IMR-90 (cell line): ENCODE measurements at regions not wholly inside any gene's neighbourhood (a gene's known extent, or its start where the extent isn't known, plus 50 kb on each side); places are given as distances from the start of the nearest gene placed in this dataset.

ENCODE experiments used
- ATAC-seq: fragments of 200-7000 bp; cut with Tn5 transposase; 2 replicates; pipeline ENCODE4 v1.9.1; 2020; ENCODE audit warnings: low read depth, mild to moderate bottlenecking, moderate library complexity
- BruUV-seq: library from RNA; stranded (reverse); fragments of 400-500 nt; replicated peaks from 2 replicates; lab custom pipeline; 2021; lab: Mats Ljungman, UMichigan
- CTCF ChIA-PET: fragments of 300-600 bp; formaldehyde crosslinking; extraction: SDS; loops from one replicate; lab custom pipeline; 2021; ENCODE audit warnings: antibody characterized with exemption; lab: Yijun Ruan, JAX
- POLR2A ChIA-PET: fragments of 300-600 bp; sonication (Branson Sonifier 250); formaldehyde crosslinking; loops from one replicate; lab custom pipeline; 2022; ENCODE audit warnings: antibody characterized with exemption; ENCODE audit not compliant: unreplicated experiment; lab: Charles Lee
- DNase-seq: peaks from one replicate; pipeline ENCODE4 v3.0.0; 2013
- H2AFZ ChIP-seq: replicated peaks from 2 replicates; pipeline ENCODE3; 2013; ENCODE audit warnings: low read length, mild to moderate bottlenecking; ENCODE audit not compliant: poor library complexity
- H2AK5ac ChIP-seq: 2 replicates; pipeline ENCODE4 v1.6.1; 2013; ENCODE audit warnings: low read depth, low read length, inconsistent platforms
- H2AK9ac ChIP-seq: replicated peaks from 2 replicates; pipeline ENCODE3; 2013; ENCODE audit warnings: mild to moderate bottlenecking, low read depth, low read length, moderate library complexity; ENCODE audit not compliant: poor library complexity
- H2BK120ac ChIP-seq: 2 replicates; pipeline ENCODE4 v1.6.1; 2013; ENCODE audit warnings: low read depth, low read length, inconsistent platforms
- H2BK15ac ChIP-seq: 3 replicates; pipeline ENCODE4 v1.6.1; 2013; ENCODE audit warnings: low read depth, low read length, inconsistent platforms
- H2BK20ac ChIP-seq: 2 replicates; pipeline ENCODE4 v1.6.1; 2013; ENCODE audit warnings: low read depth, mild to moderate bottlenecking, inconsistent platforms, low read length, moderate library complexity
- H2BK5ac ChIP-seq: 2 replicates; pipeline ENCODE4 v1.6.1; 2013; ENCODE audit warnings: mild to moderate bottlenecking, low read depth, low read length, inconsistent platforms; ENCODE audit not compliant: poor library complexity, severe bottlenecking
- H3K14ac ChIP-seq: replicated peaks from 2 replicates; pipeline ENCODE4 v1.6.1; 2013; ENCODE audit warnings: low read depth, low read length, inconsistent platforms
- H3K18ac ChIP-seq: 2 replicates; pipeline ENCODE4 v1.6.1; 2013; ENCODE audit warnings: low read depth, low read length, control low read depth
- H3K23ac ChIP-seq: 2 replicates; pipeline ENCODE4 v1.6.1; 2013; ENCODE audit warnings: low read depth, low read length, inconsistent platforms
- H3K27ac ChIP-seq: 2 replicates; pipeline ENCODE4 v1.5.1; 2013; ENCODE audit warnings: mild to moderate bottlenecking, control low read depth, low read length; ENCODE audit not compliant: insufficient read depth
- H3K27me3 ChIP-seq: 2 replicates; pipeline ENCODE4 v1.6.1; 2013; ENCODE audit warnings: low read length; ENCODE audit not compliant: control insufficient read depth, insufficient read depth
- H3K36me3 ChIP-seq: 2 replicates; pipeline ENCODE4 v1.6.1; 2013; ENCODE audit warnings: low read length, mixed read lengths; ENCODE audit not compliant: control insufficient read depth, insufficient read depth
- H3K4ac ChIP-seq: 2 replicates; pipeline ENCODE4 v1.6.1; 2013; ENCODE audit warnings: low read depth, low read length, inconsistent platforms
- H3K4me1 ChIP-seq: 2 replicates; pipeline ENCODE4 v1.6.1; 2013; ENCODE audit warnings: low read length, mixed read lengths; ENCODE audit not compliant: control insufficient read depth, insufficient read depth
- H3K4me2 ChIP-seq: 2 replicates; pipeline ENCODE4 v1.6.1; 2013; ENCODE audit warnings: low read depth, mild to moderate bottlenecking, control low read depth, low read length, moderate library complexity
- H3K4me3 ChIP-seq: 2 replicates; pipeline ENCODE4 v1.5.1; 2013; ENCODE audit warnings: low read depth, mild to moderate bottlenecking, control low read depth, low read length, moderate library complexity; ENCODE audit not compliant: insufficient read depth
- H3K56ac ChIP-seq: 2 replicates; pipeline ENCODE4 v1.6.1; 2013; ENCODE audit warnings: low read length, inconsistent platforms; ENCODE audit not compliant: insufficient read depth; ENCODE audit errors: extremely low read depth
- H3K79me1 ChIP-seq, 2 experiments: 2 replicates each; pipeline ENCODE4 v1.6.1; 2013; ENCODE audit warnings: low read length in 2 of 2, inconsistent platforms in 1 of 2, low read depth in 1 of 2
- H3K9ac ChIP-seq: 2 replicates; pipeline ENCODE4 v1.6.1; 2013; ENCODE audit warnings: low read depth, low read length, control low read depth
- H3K9me1 ChIP-seq: 2 replicates; pipeline ENCODE4 v1.6.1; 2013; ENCODE audit warnings: low read length, inconsistent platforms; ENCODE audit not compliant: insufficient read depth
- H3K9me3 ChIP-seq: 2 replicates; pipeline ENCODE4 v1.6.1; 2013; ENCODE audit warnings: low read length; ENCODE audit not compliant: control insufficient read depth, insufficient read depth
- H4K20me1 ChIP-seq: 2 replicates; pipeline ENCODE4 v1.6.1; 2013; ENCODE audit warnings: low read length, inconsistent platforms; ENCODE audit not compliant: insufficient read depth
- H4K5ac ChIP-seq: 2 replicates; pipeline ENCODE4 v1.6.1; 2013; ENCODE audit warnings: mild to moderate bottlenecking, low read depth, low read length, control low read depth
- H4K8ac ChIP-seq, 2 experiments: 2 replicates each; pipeline ENCODE4 v1.6.1; 2013; ENCODE audit warnings: low read depth in 2 of 2, low read length in 2 of 2, control low read depth in 1 of 2, inconsistent platforms in 1 of 2
- H4K91ac ChIP-seq: 2 replicates; pipeline ENCODE4 v1.6.1; 2013; ENCODE audit warnings: low read depth, low read length, inconsistent platforms; ENCODE audit not compliant: insufficient read depth
- BHLHE40 ChIP-seq: fragments of 150-350 bp; IDR thresholded peaks from 2 replicates; pipeline ENCODE4 v1.6.1; 2016; ENCODE audit warnings: mild to moderate bottlenecking, low read depth, low read length
- CEBPB ChIP-seq: IDR thresholded peaks from 2 replicates; pipeline ENCODE4 v1.6.1; 2012; ENCODE audit warnings: low read depth, low read length, improper control_type of control experiment
- CHD1 ChIP-seq: IDR thresholded peaks from 2 replicates; pipeline ENCODE4 v1.6.1; 2012; ENCODE audit warnings: low read depth, low read length, improper control_type of control experiment
- CTCF ChIP-seq: conservative IDR thresholded peaks from 2 replicates; pipeline ENCODE4 v1.5.1; 2012; ENCODE audit warnings: mild to moderate bottlenecking, low read depth, low read length, improper control_type of control experiment
- FOS ChIP-seq: fragments of 150-350 bp; IDR thresholded peaks from 2 replicates; pipeline ENCODE4 v1.6.1; 2016; ENCODE audit warnings: low read depth, low read length
- MAFK ChIP-seq: IDR thresholded peaks from 2 replicates; pipeline ENCODE4 v1.6.1; 2012; ENCODE audit warnings: low read depth, low read length, improper control_type of control experiment
- MAZ ChIP-seq: IDR thresholded peaks from 2 replicates; pipeline ENCODE4 v1.6.1; 2012; ENCODE audit warnings: low read depth, mild to moderate bottlenecking, low read length, improper control_type of control experiment, moderate library complexity, borderline replicate concordance
- MXI1 ChIP-seq: IDR thresholded peaks from 2 replicates; pipeline ENCODE4 v1.6.1; 2012; ENCODE audit warnings: low read depth, mild to moderate bottlenecking, low read length, moderate library complexity, borderline replicate concordance
- NFE2L2 ChIP-seq: fragments of 150-350 bp; IDR thresholded peaks from 2 replicates; pipeline ENCODE4 v1.6.1; 2016; ENCODE audit warnings: low read depth, mild to moderate bottlenecking, low read length
- POLR2A ChIP-seq: IDR thresholded peaks from 2 replicates; pipeline ENCODE4 v1.6.1; 2012; ENCODE audit warnings: mild to moderate bottlenecking, low read depth, low read length
- RAD21 ChIP-seq: IDR thresholded peaks from 2 replicates; pipeline ENCODE4 v1.6.1; 2012; ENCODE audit warnings: low read length, improper control_type of control experiment
- RCOR1 ChIP-seq: IDR thresholded peaks from 2 replicates; pipeline ENCODE4 v1.6.1; 2012; ENCODE audit warnings: mild to moderate bottlenecking, low read length, improper control_type of control experiment; ENCODE audit not compliant: insufficient replicate concordance
- RFX5 ChIP-seq: IDR thresholded peaks from 2 replicates; pipeline ENCODE4 v1.8.0; 2012; ENCODE audit warnings: low read depth, mild to moderate bottlenecking, low read length, moderate library complexity
- SMC3 ChIP-seq: fragments of 150-350 bp; IDR thresholded peaks from 2 replicates; pipeline ENCODE4 v1.6.1; 2016; ENCODE audit warnings: low read depth, mild to moderate bottlenecking, antibody characterized with exemption, low read length, moderate library complexity
- USF2 ChIP-seq: fragments of 150-350 bp; IDR thresholded peaks from 2 replicates; pipeline ENCODE4 v1.6.1; 2017; ENCODE audit warnings: mild to moderate bottlenecking, antibody characterized with exemption, low read length, low read depth
- WGBS, 2 experiments: methylation state at CpG; one replicate each; pipeline versions ENCODE4 v1.1.5 to v1.1.7; 2013; ENCODE audit warnings: missing lambda C conversion rate in 2 of 2; ENCODE audit not compliant: insufficient read length in 1 of 2; ENCODE audit errors: extremely low coverage in 2 of 2; 5-methylcytosine and 5-hydroxymethylcytosine counted together
- dilution Hi-C: fragments of 300-500 bp; cut with HindIII; formaldehyde crosslinking; loops from one replicate; pipeline ENCODE4 v1.14.3; 2018; ENCODE audit warnings: low sequenced_read_pairs; ENCODE audit not compliant: unreplicated experiment
- in situ Hi-C: fragments of 300-500 bp; cut with MboI; formaldehyde crosslinking; loops from 3 replicates; pipeline ENCODE4 v1.14.3; 2019; ENCODE audit warnings: low sequenced_read_pairs, inconsistent platforms, mixed read lengths
- intact Hi-C: fragments of 100-400 bp; cut with micrococcal nuclease; formaldehyde crosslinking; loops from 2 replicates; pipeline ENCODE4 v1.10.0; 2022
- TF ChIP-seq, protein P1 (sequence below): fragments of 150-350 bp; IDR thresholded peaks from 2 replicates; pipeline ENCODE4 v1.6.1; 2016; ENCODE audit warnings: low read depth, mild to moderate bottlenecking, low read length, moderate library complexity, borderline replicate concordance

GRCh38 chr3:152738656-152739055 lies 96.3 kb upstream of the P2RY1 start:
- no peaks in the 10 kb centered on the region for H3K79me1 ChIP-seq
- H3K14ac ChIP-seq, result no peak overlapping the region
- no peak overlapping the region for H2AFZ ChIP-seq
- H4K8ac ChIP-seq, result no peak overlapping the region
- ChIA-PET POLR2A (no interaction called here), CTCF (no interaction called here)
- intact Hi-C loops, result no loop called here
- in situ Hi-C loops, result no loop called here
- no peak overlapping the region for H3K27ac ChIP-seq
- no peak for DNase-seq
- no peak overlapping the region for H3K4me3 ChIP-seq
- no peak overlapping the region for H2AK9ac ChIP-seq
- H4K91ac ChIP-seq, result no peak overlapping the region
- H3K9me1 ChIP-seq, result no peaks in the 10 kb centered on the region
- H3K23ac ChIP-seq, result no peak overlapping the region
- WGBS, 2 experiments, result 0% methylated on average over 1 of the region's 2 CpGs; no CpG with 5 or more reads in 1 of the 2 experiments
- H3K27me3 ChIP-seq, result no peaks in the 10 kb centered on the region
- H2BK15ac ChIP-seq, result no peak overlapping the region
- H3K56ac ChIP-seq, result no peak overlapping the region
- dilution Hi-C loops, result no loop called here
- no peak overlapping the region for H3K9ac ChIP-seq
- no peak overlapping the region for H2BK120ac ChIP-seq
- no TSS peak for BruUV-seq
- H4K20me1 ChIP-seq, result no peaks in the 10 kb centered on the region
- no peak for ATAC-seq
- no peak overlapping the region for H2BK20ac ChIP-seq
- no peak overlapping the region for H3K4me2 ChIP-seq
- no peak overlapping the region for H2BK5ac ChIP-seq
- H3K9me3 ChIP-seq, result no peaks in the 10 kb centered on the region
- H3K18ac ChIP-seq, result no peak overlapping the region
- no peaks in the 10 kb centered on the region for H3K4me1 ChIP-seq
- H2AK5ac ChIP-seq, result no peak overlapping the region
- no peaks in the 10 kb centered on the region for H3K36me3 ChIP-seq
- no peak overlapping the region for H3K4ac ChIP-seq
- TF ChIP-seq CEBPB (no peak), MXI1 (no peak), RFX5 (no peak), RAD21 (no peak), CTCF (no peak), RCOR1 (no peak), MAFK (no peak), CHD1 (no peak), SMC3 (no peak), FOS (no peak), BHLHE40 (no peak), MAZ (no peak), NFE2L2 (no peak), USF2 (no peak), POLR2A (no peak)
- TF ChIP-seq, protein P1, sequence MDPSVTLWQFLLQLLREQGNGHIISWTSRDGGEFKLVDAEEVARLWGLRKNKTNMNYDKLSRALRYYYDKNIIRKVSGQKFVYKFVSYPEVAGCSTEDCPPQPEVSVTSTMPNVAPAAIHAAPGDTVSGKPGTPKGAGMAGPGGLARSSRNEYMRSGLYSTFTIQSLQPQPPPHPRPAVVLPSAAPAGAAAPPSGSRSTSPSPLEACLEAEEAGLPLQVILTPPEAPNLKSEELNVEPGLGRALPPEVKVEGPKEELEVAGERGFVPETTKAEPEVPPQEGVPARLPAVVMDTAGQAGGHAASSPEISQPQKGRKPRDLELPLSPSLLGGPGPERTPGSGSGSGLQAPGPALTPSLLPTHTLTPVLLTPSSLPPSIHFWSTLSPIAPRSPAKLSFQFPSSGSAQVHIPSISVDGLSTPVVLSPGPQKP, result no peak
- no peak overlapping the region for H4K5ac ChIP-seq
